ENCODE measurements at regions not wholly inside any gene's neighbourhood (a gene's known extent, or its start where the extent isn't known, plus 50 kb on each side); places are given as distances from the start of the nearest gene placed in this dataset.

DNA sequence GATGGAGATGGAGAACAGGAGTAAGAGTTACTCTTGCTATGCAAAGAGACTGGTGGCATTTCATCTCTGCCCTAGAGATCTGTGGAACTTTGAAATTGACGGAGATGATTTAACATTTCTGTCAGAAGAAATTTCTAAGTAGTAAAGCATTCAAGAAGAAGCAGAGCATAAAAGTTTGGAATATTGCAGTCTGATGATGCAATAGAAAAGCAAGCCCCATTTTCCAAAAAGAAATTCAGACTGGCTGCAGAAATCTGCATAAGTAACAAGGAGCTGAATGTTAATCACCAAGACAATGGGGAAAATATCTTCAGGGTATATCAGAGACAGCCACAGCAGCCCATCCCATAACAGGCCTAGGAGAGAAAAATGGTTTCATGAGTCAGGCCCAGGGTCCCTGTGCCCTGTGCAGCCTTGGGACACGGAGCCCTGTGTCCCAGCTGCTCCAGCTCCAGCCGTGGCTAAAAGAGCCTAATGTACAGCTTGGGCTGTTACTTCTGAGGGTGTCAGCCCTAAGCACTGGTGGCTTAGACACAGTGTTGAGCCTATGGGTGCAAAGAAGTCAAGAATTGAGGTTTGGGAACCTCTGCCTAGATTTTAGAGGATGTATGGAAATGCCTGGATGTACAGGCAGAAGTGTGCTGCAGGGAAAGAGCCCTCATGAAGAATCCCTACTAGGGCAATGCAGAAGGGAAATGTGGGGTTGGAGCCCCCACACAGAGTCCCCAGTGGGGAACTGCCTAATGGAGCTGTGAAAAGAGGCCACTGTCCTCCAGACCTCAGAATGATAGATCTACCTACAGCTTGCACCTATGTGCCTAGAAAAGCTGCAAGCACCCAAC lies 616.6 kb downstream of the SLC16A7 start (continued):
- TF ChIP-seq CHD7 (IDR thresholded peaks at IDR 0.05; ENCODE audit: insufficient replicate concordance, low read length) (no peak), FOSL1 (IDR thresholded peaks at IDR 0.05; ENCODE audit: insufficient read depth, low read depth, low read length) (no peak), CTBP2 (IDR thresholded peaks at IDR 0.05; ENCODE audit: borderline replicate concordance, insufficient read depth, insufficient read length, low read length) (no peak), SIN3A (conservative IDR thresholded peaks at IDR 0.05 in 1 of 2, IDR thresholded peaks at IDR 0.05 in 1 of 2; ENCODE audit: low read depth in 1 of 2, low read length in 2 of 2) (no peak), SP1 (IDR thresholded peaks at IDR 0.05; ENCODE audit: low read depth, low read length) (no peak), SIX5 (IDR thresholded peaks at IDR 0.05; ENCODE audit: low read depth, low read length) (no peak), GABPA (IDR thresholded peaks at IDR 0.05; ENCODE audit: borderline replicate concordance, insufficient read depth, low read length) (no peak), TBP (IDR thresholded peaks at IDR 0.05; ENCODE audit: low read depth, low read length) (no peak), SIRT6 (IDR thresholded peaks at IDR 0.05; ENCODE audit: low read length) (no peak)
- TF ChIP-seq, protein P1, sequence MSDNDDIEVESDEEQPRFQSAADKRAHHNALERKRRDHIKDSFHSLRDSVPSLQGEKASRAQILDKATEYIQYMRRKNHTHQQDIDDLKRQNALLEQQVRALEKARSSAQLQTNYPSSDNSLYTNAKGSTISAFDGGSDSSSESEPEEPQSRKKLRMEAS (IDR thresholded peaks at IDR 0.05) = no peak
